H1 (cell line): ENCODE measurements at regions not wholly inside any gene's neighbourhood (a gene's known extent, or its start where the extent isn't known, plus 50 kb on each side); places are given as distances from the start of the nearest gene placed in this dataset.

Experiments
- MAFK ChIP-seq: IDR thresholded peaks from 2 replicates; pipeline ENCODE4 v1.6.1; 2012; ENCODE audit warnings: low read depth, mild to moderate bottlenecking, improper control_type of control experiment, low read length
- POLR2A ChIP-seq, 2 experiments: IDR thresholded peaks; 1 replicate in 1 of 2; 2 replicates in 1 of 2; pipeline ENCODE4 v1.6.1; 2011; ENCODE audit warnings: low read depth in 2 of 2, low read length in 2 of 2, mild to moderate bottlenecking in 2 of 2; ENCODE audit errors: control extremely low read depth in 1 of 2
- SIN3A ChIP-seq, 2 experiments: IDR thresholded peaks in 1 of 2; conservative IDR thresholded peaks in 1 of 2; 2 replicates each; pipeline ENCODE4 v1.6.1; 2011 to 2012; ENCODE audit warnings: low read length in 2 of 2, improper control_type of control experiment in 1 of 2, low read depth in 1 of 2, mild to moderate bottlenecking in 1 of 2
- SIX5 ChIP-seq: IDR thresholded peaks from 2 replicates; pipeline ENCODE4 v1.6.1; 2011; ENCODE audit warnings: mild to moderate bottlenecking, low read depth, low read length
- SRF ChIP-seq: IDR thresholded peaks from 2 replicates; pipeline ENCODE4 v1.6.1; 2011; ENCODE audit warnings: mild to moderate bottlenecking, low read depth, low read length, moderate library complexity
- TCF12 ChIP-seq: IDR thresholded peaks from 2 replicates; pipeline ENCODE4 v1.6.1; 2011; ENCODE audit warnings: low read depth, mild to moderate bottlenecking, low read length
- ZNF274 ChIP-seq: IDR thresholded peaks from 2 replicates; pipeline ENCODE4 v1.7.0; 2012; ENCODE audit warnings: low read length, borderline replicate concordance; ENCODE audit errors: extremely low read depth
- TF ChIP-seq, protein P1 (sequence below): IDR thresholded peaks from 2 replicates; pipeline ENCODE4 v1.6.1; 2011; ENCODE audit warnings: low read length, improper control_type of control experiment
- TF ChIP-seq, protein P2 (sequence below), 3 experiments: IDR thresholded peaks; 1 replicate in 2 of 3; 2 replicates in 1 of 3; pipeline versions ENCODE4 v1.5.1 to v1.6.1; 2011; ENCODE audit warnings: low read length in 3 of 3, mild to moderate bottlenecking in 3 of 3, inconsistent platforms in 2 of 3, low read depth in 1 of 3, moderate library complexity in 1 of 3; ENCODE audit not compliant: insufficient read depth in 1 of 3; ENCODE audit errors: control extremely low read depth in 1 of 3

DNA sequence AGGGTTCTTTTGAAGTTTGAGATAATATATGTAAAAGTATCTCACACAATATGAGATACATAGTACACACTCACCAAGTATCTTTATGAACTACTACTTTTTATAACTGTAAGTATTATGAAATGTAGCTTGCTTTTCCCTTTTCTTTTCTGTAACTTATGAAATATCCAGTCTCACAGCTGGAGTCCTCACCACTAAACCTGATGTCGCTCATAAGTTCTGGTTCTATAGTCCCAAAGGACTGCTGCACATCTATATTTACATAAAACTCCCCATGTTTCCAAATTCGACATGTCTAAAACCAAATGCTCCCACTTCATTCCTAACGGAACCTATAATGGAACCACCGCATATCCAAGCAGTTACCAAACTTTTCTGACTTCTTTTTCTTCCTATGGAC lies 186.5 kb upstream of the SLC7A11 start:
- TF ChIP-seq MAFK (no peak), ZNF274 (no peak), POLR2A (IDR thresholded peaks at IDR 0.05; ENCODE audit: control extremely low read depth in 1 of 2, low read depth in 2 of 2, low read length in 2 of 2) (no peak), SIN3A (conservative IDR thresholded peaks at IDR 0.05 in 1 of 2, IDR thresholded peaks at IDR 0.05 in 1 of 2; ENCODE audit: low read depth in 1 of 2, low read length in 2 of 2) (no peak), SIX5 (no peak), TCF12 (no peak), SRF (no peak)
- TF ChIP-seq, protein P1, sequence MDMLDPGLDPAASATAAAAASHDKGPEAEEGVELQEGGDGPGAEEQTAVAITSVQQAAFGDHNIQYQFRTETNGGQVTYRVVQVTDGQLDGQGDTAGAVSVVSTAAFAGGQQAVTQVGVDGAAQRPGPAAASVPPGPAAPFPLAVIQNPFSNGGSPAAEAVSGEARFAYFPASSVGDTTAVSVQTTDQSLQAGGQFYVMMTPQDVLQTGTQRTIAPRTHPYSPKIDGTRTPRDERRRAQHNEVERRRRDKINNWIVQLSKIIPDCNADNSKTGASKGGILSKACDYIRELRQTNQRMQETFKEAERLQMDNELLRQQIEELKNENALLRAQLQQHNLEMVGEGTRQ, result no peak
- TF ChIP-seq, protein P2, sequence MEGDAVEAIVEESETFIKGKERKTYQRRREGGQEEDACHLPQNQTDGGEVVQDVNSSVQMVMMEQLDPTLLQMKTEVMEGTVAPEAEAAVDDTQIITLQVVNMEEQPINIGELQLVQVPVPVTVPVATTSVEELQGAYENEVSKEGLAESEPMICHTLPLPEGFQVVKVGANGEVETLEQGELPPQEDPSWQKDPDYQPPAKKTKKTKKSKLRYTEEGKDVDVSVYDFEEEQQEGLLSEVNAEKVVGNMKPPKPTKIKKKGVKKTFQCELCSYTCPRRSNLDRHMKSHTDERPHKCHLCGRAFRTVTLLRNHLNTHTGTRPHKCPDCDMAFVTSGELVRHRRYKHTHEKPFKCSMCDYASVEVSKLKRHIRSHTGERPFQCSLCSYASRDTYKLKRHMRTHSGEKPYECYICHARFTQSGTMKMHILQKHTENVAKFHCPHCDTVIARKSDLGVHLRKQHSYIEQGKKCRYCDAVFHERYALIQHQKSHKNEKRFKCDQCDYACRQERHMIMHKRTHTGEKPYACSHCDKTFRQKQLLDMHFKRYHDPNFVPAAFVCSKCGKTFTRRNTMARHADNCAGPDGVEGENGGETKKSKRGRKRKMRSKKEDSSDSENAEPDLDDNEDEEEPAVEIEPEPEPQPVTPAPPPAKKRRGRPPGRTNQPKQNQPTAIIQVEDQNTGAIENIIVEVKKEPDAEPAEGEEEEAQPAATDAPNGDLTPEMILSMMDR (IDR thresholded peaks at IDR 0.05; ENCODE audit: control extremely low read depth in 1 of 3, insufficient read depth in 1 of 3, low read depth in 1 of 3, low read length in 3 of 3), result no peak
